GM19467 (cell line): ENCODE measurements at regions not wholly inside any gene's neighbourhood (a gene's known extent, or its start where the extent isn't known, plus 50 kb on each side); places are given as distances from the start of the nearest gene placed in this dataset.
"Not testable (repeated sequence)": the region's sequence is repeated elsewhere in the genome, so short reads cannot be mapped to it uniquely, and the experiment has no call there.

Experiments used
- ATAC-seq: cut with Tn5 transposase; IDR thresholded peaks from one replicate; pipeline ENCODE4 v1.9.1; 2021; ENCODE audit warnings: mild to moderate bottlenecking, moderate library complexity; ENCODE audit not compliant: unreplicated experiment

DNA sequence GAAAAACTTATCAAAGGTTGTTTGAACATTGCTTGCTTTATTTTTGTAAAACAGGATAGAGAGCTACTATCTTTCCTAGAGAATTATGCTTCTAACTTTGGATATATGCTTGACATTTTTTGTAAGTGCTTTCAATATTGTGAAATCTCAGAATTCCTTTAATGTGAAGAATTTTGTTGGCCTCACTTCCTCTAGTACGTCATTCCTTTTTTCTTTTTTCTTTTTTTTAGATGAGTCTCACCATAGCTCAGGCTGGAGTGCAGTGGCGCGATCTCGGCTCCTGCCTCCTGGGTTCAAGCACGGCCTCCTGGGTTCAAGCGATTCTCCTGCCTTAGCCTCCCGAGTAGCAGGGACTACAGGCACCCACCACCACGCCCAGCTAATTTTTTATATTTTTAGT is 668.1 kb downstream of the RFPL4B start:
- no peak for ATAC-seq

DNA sequence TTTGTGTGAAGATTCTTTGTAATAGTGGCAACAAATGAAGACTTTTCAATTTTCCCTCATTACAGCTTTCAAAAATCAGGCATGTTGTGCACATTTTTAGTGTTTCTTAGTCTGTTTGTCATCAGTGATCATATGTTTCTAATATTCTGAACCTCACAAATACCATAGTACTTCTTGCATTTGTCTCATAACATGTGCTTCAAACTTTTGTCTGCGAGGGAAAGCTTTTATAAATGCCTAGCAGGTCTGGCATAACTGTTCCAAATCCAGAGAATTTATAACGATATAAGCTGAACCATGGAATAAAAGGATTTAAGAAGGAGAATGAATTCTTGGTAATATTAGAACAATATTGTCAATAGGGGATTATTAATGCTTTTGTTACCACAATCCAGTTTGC is 670.2 kb downstream of the RFPL4B start:
- no peak for ATAC-seq

DNA sequence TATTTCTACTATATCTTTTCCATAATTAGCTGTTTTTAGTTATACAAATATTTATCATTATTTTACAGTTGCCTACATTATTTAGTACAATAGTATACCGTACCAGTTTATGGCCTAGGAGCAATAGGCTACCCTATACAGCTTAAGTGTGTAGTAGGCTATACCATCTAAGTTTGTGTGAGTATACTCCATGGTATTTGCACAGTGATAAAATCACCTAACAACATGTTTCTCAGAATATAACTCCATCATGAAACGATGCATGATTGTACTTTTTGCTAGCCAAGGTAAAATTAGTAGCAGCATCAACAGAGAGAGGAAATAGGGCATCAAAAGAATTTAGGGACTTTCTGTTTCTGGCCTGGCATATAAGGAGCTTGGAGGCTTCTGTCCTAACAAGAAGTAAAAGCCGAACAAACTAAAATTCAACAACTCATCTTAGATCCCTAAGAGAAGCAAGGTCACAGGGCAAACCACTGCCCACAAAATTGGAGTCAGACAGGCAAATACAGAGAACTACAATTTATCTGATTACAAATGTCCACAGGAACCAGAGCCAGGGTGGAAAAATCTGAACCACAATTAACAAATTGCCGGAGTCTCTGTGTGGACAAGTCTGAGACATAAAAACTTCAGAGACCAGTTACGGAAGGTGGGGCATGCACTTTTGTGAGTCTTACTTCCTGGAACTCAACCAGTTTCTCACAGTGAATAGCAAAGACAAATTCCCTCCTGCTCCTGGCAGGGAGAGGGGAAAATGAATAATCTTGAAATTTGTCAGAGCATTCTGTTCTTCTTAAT is 671.4 kb downstream of the RFPL4B start:
- no peak for ATAC-seq

DNA sequence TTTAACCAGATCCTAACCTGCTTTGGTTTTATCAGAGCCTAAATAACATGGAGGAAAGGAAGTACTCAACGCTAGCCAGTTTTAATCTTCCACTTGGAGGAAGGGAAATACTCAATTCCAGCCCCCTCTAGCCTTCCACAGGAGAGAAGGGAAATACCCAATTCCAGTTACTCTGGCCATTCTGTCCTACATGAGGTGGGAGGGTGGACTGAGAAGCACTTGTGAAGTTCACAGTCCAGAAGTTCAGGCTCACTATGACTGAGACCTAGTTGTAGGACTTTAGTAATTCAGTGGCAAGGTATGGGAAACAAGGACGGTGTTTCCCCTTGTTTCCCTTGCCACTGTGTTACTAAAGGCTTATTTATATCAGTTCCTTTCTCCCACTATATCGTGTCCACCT is 672.0 kb downstream of the RFPL4B start:
- ATAC-seq = no peak

DNA sequence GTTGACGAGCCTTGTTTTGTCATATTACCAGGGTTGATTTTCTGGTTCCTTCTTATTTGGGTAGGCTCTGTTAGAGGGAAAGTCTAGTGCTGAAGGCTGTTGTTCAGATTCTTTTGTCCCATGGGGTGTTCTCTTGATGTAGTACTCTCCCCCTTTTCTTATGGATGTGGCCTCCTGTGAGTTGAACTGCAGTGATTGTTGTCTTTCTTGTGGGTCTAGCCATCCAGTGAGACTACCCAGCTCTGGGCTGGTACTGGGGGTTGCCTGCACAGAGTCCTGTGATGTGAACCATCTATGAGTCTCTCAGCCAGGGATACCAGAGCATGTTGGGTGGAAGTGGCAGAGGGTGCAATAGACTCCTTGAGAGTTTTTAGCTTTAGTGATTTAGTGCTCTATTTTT is 680.6 kb downstream of the RFPL4B start:
- ATAC-seq = no peak

- not testable (repeated sequence) for ATAC-seq
Measured at GRCh38 chr6:113029161-113029560, 682.0 kb downstream of the RFPL4B start.

DNA sequence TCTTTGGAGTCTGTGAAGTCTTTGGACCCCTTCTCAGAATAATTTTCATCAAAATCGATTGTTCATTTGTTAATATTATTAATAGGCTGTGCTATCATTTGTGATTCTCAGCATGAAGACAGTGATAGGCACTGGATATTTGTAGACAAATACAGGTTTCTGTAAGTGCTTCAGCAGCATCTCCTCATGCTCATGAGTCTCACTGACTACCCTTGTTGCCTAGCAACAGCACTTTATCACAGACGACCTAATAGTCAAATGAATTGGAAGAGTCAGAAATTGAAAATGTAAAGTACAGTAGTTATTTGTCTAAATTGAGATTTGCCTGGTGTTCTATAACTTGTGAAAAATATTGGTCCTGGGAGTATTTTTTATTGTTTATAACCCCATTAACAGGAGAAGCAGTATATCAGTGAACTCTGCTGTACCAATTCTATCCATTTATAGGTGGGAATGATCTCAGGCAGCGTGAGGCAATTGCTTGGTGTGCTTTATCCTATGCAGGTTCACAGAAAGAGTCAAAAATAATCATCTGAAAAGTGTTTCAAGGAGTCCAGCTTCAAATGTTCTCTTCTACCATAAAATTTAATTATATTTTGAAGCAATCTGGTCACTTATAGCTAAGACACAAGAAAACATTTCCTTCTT is 684.6 kb downstream of the RFPL4B start:
- no peak for ATAC-seq

- no peak for ATAC-seq
Measured at GRCh38 chr6:113039005-113039404, 691.9 kb downstream of the RFPL4B start.

GRCh38 chr6:113047148-113047547 is 700.0 kb downstream of the RFPL4B start:
- no peak for ATAC-seq

DNA sequence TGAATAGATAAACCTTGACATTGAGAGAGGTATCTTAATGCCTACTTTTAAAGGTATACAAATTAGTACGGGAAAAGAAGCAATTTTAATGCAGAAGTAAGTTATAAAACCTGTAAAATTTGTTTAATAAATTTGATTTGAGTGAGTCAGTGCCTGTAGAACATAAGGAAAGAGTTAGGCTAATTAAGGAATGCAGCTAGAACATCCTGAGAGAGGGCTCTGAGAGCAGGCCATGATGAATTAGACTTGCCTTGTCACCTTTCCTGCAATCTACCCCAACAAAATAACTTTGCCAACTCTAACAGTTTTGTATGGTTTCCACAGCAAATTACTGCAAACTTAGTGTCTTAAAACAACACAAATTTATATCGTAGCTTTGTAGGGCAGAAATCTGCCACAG is 700.8 kb downstream of the RFPL4B start:
- ATAC-seq = no peak

DNA sequence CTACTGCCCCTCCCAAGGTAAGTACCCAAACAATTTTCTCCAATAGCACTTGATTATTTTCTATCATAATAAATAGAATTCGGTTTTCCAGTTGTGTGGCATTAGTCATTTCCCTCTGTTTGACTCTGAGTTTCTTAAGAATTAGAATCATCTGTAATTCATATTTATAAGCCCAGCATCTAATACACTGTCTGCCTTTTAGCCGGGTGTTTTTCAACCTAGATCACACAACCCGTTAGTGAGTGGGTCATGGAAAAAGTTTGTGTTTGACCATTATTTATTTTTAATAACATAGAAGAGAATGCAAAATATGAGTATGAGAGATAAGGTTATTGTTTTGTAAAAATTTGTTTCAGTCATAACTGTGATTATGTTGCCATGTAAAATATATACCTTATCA is 701.6 kb downstream of the RFPL4B start:
- ATAC-seq = no peak

- no peak for ATAC-seq
Measured at GRCh38 chr6:113049190-113049589, 702.1 kb downstream of the RFPL4B start.

DNA sequence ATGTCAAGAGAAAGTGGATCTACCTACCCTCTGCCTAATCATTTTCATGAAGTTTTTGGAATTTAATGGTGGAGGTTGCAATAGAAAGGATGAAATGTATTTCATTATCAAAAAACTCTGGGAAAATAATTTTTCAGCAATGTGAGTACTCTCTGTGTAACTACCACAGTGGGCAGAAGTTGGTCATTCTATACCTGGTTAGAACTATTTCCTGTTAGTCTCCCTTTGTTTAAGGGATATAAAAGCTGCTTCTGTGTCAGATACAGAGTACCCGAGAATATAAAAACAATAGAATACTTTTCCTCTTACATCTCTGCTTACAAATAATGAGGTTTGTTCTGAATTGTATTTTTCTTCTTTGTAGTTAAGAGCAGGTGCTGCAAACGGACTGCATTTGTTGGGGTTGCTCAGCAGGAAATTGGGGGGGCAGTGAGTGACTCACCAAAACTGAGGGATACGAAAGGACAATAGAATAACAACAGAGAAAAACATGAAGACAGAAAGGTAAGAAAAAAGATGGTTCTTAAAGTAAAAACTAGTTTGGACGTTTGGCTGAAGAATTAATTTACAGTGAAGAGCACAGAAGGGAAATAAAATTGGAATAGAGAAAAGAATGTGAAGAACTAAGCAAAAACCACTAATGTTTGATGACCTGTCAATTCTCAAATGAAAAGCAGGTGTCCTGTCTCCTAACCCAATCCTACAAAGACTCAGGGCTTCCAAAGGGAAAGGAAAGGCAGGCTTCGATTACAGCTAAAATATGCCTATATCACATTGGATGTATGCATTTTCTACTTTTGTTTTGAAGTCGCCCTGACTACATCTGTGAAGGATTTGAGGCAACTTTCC is 703.1 kb downstream of the RFPL4B start:
- no peak for ATAC-seq

- no peak for ATAC-seq
Measured at GRCh38 chr6:113050979-113051378, 703.8 kb downstream of the RFPL4B start.

DNA sequence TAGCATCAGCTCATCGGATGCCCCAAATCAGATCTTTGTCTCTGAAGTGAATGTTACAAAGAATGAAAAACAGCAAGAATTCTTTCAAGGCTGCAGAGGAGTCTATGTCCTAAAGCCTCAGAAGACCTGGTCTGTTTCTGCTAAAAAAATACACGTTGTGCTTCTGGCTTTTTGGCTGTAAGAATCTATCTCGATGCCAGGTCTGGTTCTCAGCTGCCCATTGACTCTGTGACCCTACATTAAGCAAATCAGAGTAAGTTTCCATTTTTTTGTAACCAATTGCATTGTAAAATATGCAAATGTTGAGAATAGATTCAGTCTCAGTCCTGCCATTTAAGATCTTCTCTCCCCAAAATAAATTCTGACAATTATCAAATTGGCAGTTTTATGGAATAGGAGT is 705.4 kb downstream of the RFPL4B start:
- ATAC-seq = no peak

- no peak for ATAC-seq
Measured at GRCh38 chr6:113055061-113055460, 707.9 kb downstream of the RFPL4B start.

GRCh38 chr6:113055998-113056397 is 708.9 kb downstream of the RFPL4B start:
- ATAC-seq = no peak

- ATAC-seq = no peak
Measured at GRCh38 chr6:113057567-113058053, 710.5 kb downstream of the RFPL4B start.

DNA sequence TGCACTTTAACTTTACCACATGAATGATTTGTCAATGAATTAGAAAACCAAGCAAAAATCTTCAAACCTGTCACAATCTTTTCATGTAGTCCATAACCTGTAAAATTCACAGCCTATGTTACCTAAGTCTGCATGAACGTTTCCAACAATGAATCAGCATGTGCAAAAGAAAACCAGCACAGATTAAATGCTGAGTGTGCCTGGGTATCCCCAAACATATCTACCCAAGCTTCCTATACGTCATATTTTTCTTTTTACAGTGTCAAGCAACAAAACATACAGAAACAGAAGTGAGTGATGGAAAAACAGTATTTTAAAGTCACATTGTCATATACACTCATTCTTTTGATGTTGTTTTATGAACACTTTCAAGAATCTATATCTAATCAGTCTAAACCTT is 713.5 kb downstream of the RFPL4B start:
- ATAC-seq = no peak

DNA sequence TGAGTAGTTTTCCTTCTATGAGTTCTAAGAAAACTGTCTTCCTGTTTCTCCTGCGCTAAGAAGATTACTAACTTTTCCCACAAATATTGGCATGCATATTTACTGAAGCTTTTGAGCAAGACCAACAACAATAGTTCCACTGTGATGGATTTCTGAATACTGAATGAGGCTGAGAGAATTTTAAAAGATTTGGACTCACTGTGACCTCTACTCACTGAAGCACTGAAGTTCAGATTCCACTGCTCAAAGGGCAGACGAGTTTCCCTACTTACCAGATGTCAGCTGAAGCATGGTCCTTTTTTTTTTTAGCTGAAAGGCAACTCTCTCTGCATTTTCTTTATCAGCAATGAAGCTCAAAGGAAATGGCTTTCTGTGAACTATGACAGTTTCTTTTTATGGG is 718.5 kb downstream of the RFPL4B start:
- ATAC-seq = no peak

DNA sequence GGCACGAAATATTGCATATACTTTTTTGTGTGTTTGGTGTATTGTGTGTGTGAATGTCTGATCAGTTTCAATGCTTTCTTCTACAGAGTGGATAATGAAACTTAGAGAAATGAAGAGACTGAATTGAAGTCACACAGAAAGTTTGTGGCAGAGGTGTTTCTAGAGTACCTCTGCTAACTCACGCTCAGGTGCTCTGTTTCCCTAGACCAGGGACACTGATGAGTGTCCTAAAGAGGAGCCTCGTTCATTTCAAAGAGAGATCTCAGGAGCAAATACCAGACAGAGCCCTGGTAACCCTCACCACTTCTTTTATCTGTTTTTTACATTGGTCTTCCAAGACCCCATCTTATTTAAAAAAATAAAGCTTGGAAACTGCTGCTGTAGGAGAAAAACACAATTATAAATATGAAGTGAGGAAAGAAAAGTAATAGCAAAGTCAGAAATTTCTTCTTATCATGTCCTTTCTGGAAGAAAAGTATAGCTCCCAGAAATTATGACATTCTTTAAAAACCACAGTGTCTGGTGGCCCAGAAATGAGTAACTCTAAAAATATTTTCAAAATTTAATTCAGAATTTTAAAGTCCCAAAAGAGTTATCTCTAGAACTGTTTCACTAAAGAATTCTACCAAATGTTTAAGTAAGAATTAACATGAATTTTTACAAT is 720.6 kb downstream of the RFPL4B start:
- no peak for ATAC-seq
